AG04450 (cell line): ENCODE measurements at regions not wholly inside any gene's neighbourhood (a gene's known extent, or its start where the extent isn't known, plus 50 kb on each side); places are given as distances from the start of the nearest gene placed in this dataset.

Source experiments
- CTCF ChIA-PET: fragments of 300-600, 350-600 bp; formaldehyde crosslinking; extraction: SDS; loops from one replicate; lab custom pipeline; 2022; ENCODE audit warnings: antibody characterized with exemption, inconsistent platforms; lab: Charles Lee
- POLR2A ChIA-PET: fragments of 350-600 bp; formaldehyde crosslinking; extraction: SDS; loops from one replicate; lab custom pipeline; 2021; ENCODE audit warnings: antibody characterized with exemption, inconsistent platforms; lab: Yijun Ruan, JAX
- DNase-seq: peaks from one replicate; pipeline ENCODE4 v3.0.0-alpha.2; 2011; ENCODE audit warnings: low read depth, low spot score
- H3K27ac ChIP-seq: one replicate; pipeline ENCODE4 v1.5.1; 2012; ENCODE audit warnings: low read depth, low read length, control low read depth
- H3K27me3 ChIP-seq: one replicate; pipeline ENCODE4 v1.6.0; 2012; ENCODE audit warnings: low read length; ENCODE audit not compliant: control insufficient read depth, insufficient read depth
- H3K4me3 ChIP-seq: 2 replicates; pipeline ENCODE4 v1.5.1; 2011; ENCODE audit warnings: mild to moderate bottlenecking, low read depth, low read length, control low read depth
- H3K9me3 ChIP-seq: 2 replicates; pipeline ENCODE4 v1.5.1; 2012; ENCODE audit warnings: low read length; ENCODE audit not compliant: control insufficient read depth, insufficient read depth
- TF ChIP-seq, protein P1 (sequence below): IDR thresholded peaks from 2 replicates; pipeline ENCODE4 v1.5.1; 2011; ENCODE audit warnings: low read depth, low read length, control low read depth, inconsistent platforms

DNA sequence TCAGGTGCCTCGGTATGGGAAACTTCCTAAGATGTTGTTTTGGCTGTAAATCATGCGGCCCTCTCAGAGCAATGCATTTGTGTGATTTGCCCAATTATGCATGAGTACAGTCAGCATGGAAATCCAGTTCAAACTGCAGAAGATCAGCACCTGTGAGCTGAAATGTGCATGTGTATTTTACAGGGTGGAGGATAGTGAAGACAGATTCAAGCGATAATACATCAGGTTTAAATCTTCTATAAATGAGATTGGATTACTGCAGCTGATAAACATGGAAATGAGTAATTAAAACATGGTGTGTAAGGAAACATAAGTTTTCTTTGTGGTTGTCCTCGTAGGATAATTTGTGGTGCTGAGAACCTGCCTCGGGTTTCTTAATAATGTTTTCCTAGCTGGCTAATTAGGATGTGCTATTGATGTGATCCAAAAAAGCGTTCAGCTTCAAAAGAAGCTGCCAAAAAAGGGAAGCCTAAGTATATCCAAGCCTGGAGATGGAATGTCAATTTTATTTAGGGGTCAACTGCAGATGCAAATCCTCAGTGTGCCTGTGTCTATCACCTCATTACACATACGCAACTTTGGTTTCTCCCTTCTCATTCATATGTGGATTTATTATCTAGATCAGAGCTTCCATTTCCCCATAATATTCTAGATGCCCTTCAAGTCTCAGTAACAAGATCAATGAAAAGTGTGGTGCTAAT is 117.1 kb upstream of the CCDC28A start:
- TF ChIP-seq, protein P1, sequence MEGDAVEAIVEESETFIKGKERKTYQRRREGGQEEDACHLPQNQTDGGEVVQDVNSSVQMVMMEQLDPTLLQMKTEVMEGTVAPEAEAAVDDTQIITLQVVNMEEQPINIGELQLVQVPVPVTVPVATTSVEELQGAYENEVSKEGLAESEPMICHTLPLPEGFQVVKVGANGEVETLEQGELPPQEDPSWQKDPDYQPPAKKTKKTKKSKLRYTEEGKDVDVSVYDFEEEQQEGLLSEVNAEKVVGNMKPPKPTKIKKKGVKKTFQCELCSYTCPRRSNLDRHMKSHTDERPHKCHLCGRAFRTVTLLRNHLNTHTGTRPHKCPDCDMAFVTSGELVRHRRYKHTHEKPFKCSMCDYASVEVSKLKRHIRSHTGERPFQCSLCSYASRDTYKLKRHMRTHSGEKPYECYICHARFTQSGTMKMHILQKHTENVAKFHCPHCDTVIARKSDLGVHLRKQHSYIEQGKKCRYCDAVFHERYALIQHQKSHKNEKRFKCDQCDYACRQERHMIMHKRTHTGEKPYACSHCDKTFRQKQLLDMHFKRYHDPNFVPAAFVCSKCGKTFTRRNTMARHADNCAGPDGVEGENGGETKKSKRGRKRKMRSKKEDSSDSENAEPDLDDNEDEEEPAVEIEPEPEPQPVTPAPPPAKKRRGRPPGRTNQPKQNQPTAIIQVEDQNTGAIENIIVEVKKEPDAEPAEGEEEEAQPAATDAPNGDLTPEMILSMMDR, result no peak
- Histone ChIP-seq H3K4me3 (no peak overlapping the region), H3K27me3 (no peaks in the 10 kb centered on the region), H3K27ac (no peak overlapping the region), H3K9me3 (no peaks in the 10 kb centered on the region)
- POLR2A ChIA-PET, result no interaction called here
- CTCF ChIA-PET, result interaction anchor here (0.9 kb wide), 1 partner anchor 9 kb away, joined by 3 read pairs; no protein-coding TSS in a partner anchor
- no peak for DNase-seq

DNA sequence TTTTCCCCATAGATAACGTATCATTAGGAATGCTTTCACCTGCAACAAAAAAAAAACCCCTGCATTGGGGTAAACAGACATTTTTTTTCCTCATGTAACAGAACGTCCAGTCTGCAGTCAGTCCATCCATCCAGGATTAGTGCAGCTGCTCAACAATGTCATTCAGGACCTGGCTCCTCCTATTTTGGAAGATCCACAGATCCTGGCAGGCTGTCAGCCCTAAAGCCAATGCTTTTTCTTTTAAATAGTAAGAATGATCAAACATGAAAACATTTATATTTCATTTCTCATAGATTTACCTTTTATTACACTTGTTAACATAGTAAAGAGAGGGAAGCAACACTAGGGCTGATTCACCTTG is 116.5 kb upstream of the CCDC28A start:
- ChIA-PET CTCF (interaction anchor here (0.9 kb wide), 1 partner anchor 10 kb away, joined by 3 read pairs; no protein-coding TSS in a partner anchor), POLR2A (no interaction called here)
- Histone ChIP-seq H3K4me3 (no peak overlapping the region), H3K9me3 (no peaks in the 10 kb centered on the region), H3K27me3 (no peaks in the 10 kb centered on the region), H3K27ac (no peak overlapping the region)
- no peak for DNase-seq
- TF ChIP-seq, protein P1, result no peak

DNA sequence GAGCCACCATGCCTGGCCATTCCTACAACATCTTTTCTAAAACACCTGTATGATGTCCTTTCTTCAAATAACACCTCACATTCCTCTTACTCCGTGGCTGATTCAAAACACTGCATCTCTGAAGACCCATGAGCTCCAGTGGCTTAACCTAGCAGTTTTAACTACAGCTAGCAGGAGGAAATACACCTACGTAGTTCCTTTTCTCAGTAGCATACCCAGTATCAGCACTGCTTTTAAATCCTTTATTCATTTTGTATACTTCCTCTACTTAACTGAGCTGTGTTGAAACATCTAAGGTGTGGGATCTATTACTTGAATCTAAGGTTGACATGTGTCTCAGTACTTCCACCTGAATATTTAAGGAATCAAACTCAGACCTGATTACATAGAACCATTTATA is 113.6 kb upstream of the CCDC28A start:
- ChIA-PET POLR2A (no interaction called here), CTCF (interaction anchor here (1.5 kb wide), 1 partner anchor 69 kb away, joined by 3 read pairs; no protein-coding TSS in a partner anchor)

DNA sequence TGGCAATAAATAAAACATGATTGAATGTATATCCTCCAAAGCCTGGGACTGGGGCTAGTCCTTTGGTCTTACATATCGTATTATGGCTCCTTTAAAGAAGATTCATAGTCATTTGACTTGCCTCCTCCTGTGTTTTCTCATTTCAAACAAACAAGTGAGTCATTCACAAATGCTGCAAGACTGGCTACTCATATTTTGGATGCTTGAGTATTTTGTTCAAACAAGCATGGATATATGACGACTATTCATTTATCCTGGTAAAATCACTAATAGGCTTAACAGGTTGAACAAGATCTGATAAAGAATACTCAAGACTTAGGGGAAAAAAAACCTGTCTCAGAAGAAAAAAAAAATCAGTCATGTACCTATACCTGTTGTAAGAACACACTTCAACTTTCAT is 111.1 kb upstream of the CCDC28A start:
- POLR2A ChIA-PET, result no interaction called here
- TF ChIP-seq, protein P1, result no peak
- no peaks in the 10 kb centered on the region for H3K27me3 ChIP-seq
- DNase-seq, result no peak
- CTCF ChIA-PET, result no interaction called here
- no peak overlapping the region for H3K27ac ChIP-seq
- no peaks in the 10 kb centered on the region for H3K9me3 ChIP-seq
- no peak overlapping the region for H3K4me3 ChIP-seq

More for the DNA sequence above, 113.6 kb upstream of the CCDC28A start:
- no peak for DNase-seq
- Histone ChIP-seq H3K9me3 (no peaks in the 10 kb centered on the region), H3K27ac (no peak overlapping the region), H3K4me3 (no peak overlapping the region), H3K27me3 (no peaks in the 10 kb centered on the region)
- TF ChIP-seq, protein P1, result no peak

DNA sequence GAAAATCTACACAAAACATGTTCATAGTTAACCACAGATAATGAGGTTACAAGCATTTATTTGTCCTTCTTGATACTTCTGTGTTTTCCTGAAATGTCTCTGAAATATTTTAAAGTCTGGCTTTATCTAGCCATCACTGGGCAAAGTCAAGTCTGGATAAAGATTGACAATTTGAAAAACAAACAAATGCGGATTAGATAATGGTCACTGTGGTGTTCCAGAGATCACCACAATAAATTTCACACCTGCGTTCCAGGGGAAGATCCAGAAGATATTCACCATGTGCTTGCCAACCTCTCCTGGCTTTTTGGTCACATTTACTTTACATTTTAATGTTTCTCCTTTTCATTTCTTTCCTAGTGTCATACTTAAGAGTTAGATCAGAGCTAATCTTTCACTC is 109.7 kb upstream of the CCDC28A start:
- Histone ChIP-seq H3K4me3 (no peak overlapping the region), H3K9me3 (no peaks in the 10 kb centered on the region), H3K27ac (no peak overlapping the region), H3K27me3 (no peaks in the 10 kb centered on the region)
- POLR2A ChIA-PET, result no interaction called here
- TF ChIP-seq, protein P1, result no peak
- CTCF ChIA-PET, result interaction anchor here (1.7 kb wide), 1 partner anchor 10 kb away, joined by 5 read pairs; no protein-coding TSS in a partner anchor
- DNase-seq, result no peak
